Astrocyte of the spinal cord (primary cell): ENCODE measurements at regions not wholly inside any gene's neighbourhood (a gene's known extent, or its start where the extent isn't known, plus 50 kb on each side); places are given as distances from the start of the nearest gene placed in this dataset.

Experiments
- DNase-seq: peaks from one replicate; pipeline ENCODE4 v3.0.0; 2011; ENCODE audit warnings: low read depth, low spot score
- H3K4me3 ChIP-seq: 2 replicates; pipeline ENCODE4 v1.5.1; 2011; ENCODE audit warnings: low read depth, mild to moderate bottlenecking, low read length, moderate library complexity
- CTCF ChIP-seq: IDR thresholded peaks from 2 replicates; pipeline ENCODE4 v1.5.1; 2012; ENCODE audit warnings: low read depth, mild to moderate bottlenecking, low read length, inconsistent platforms
- in situ Hi-C: cut with HindIII; loops from 2 replicates; pipeline ENCODE4 v1.10.0; 2017; ENCODE audit warnings: low sequenced_read_pairs

- in situ Hi-C loops = no loop called here
- no peak for DNase-seq
- no peak overlapping the region for H3K4me3 ChIP-seq
- TF ChIP-seq CTCF = no peak
Measured at GRCh38 chr9:89683626-89684025, 78.8 kb downstream of the GADD45G start.

GRCh38 chr9:89684218-89684617 is 79.4 kb downstream of the GADD45G start:
- DNase-seq = no peak
- TF ChIP-seq CTCF = no peak
- in situ Hi-C loops = no loop called here
- H3K4me3 ChIP-seq = no peak overlapping the region

GRCh38 chr9:89684912-89685636 is 80.3 kb downstream of the GADD45G start:
- in situ Hi-C loops = no loop called here

GRCh38 chr9:89685698-89686097 is 80.9 kb downstream of the GADD45G start:
- H3K4me3 ChIP-seq = no peak overlapping the region
- no peak for DNase-seq
- no peak for TF ChIP-seq CTCF
- in situ Hi-C loops = no loop called here

More at GRCh38 chr9:89684912-89685636, 80.3 kb downstream of the GADD45G start:
- no peak for DNase-seq
- no peak for TF ChIP-seq CTCF
- no peak overlapping the region for H3K4me3 ChIP-seq

GRCh38 chr9:89686126-89686525 is 81.3 kb downstream of the GADD45G start:
- H3K4me3 ChIP-seq = no peak overlapping the region
- no peak for DNase-seq
- in situ Hi-C loops = no loop called here
- TF ChIP-seq CTCF = no peak

GRCh38 chr9:89686621-89687020 is 81.8 kb downstream of the GADD45G start:
- in situ Hi-C loops = no loop called here
- TF ChIP-seq CTCF = no peak
- no peak overlapping the region for H3K4me3 ChIP-seq
- no peak for DNase-seq

- in situ Hi-C loops = no loop called here
- TF ChIP-seq CTCF = no peak
- H3K4me3 ChIP-seq = no peak overlapping the region
- DNase-seq = no peak
Measured at GRCh38 chr9:89687188-89687587, 82.4 kb downstream of the GADD45G start.
